Gastrocnemius medialis (tissue), 4 donors: ENCODE measurements at regions not wholly inside any gene's neighbourhood (a gene's known extent, or its start where the extent isn't known, plus 50 kb on each side); places are given as distances from the start of the nearest gene placed in this dataset.

Experiments
- CTCF ChIP-seq, 5 experiments: fragments of 450-650 bp in 3 of 5; fragments of 200-600 bp in 2 of 5; sonication (generic) in 2 of 5; IDR thresholded peaks in 4 of 5; conservative IDR thresholded peaks in 1 of 5; 1 replicate in 4 of 5; 2 replicates in 1 of 5; pipeline ENCODE4 v1.5.1; 2016 to 2019; ENCODE audit warnings: antibody characterized with exemption in 5 of 5, mild to moderate bottlenecking in 3 of 5, moderate library complexity in 3 of 5
- POLR2A ChIP-seq, 2 donors: fragments of 450-650 bp; IDR thresholded peaks; one replicate each; pipeline ENCODE4 v1.6.1; 2017; ENCODE audit warnings: antibody characterized with exemption in 2 of 2, mild to moderate bottlenecking in 2 of 2, moderate library complexity in 2 of 2

- TF ChIP-seq CTCF (IDR thresholded peaks at IDR 0.05 in 4 of 5, conservative IDR thresholded peaks at IDR 0.05 in 1 of 5) (no peak), POLR2A (IDR thresholded peaks at IDR 0.05) (no peak)
Measured at GRCh38 chr12:95358111-95359083, 115.6 kb upstream of the METAP2 start.
